Mucosa of descending colon (tissue), 3 donors: ENCODE measurements at regions not wholly inside any gene's neighbourhood (a gene's known extent, or its start where the extent isn't known, plus 50 kb on each side); places are given as distances from the start of the nearest gene placed in this dataset.
A peak's percentile ranks its signal among the peaks of the same experiment; 100 is the strongest.

Experiments used
- ATAC-seq: fragments of 200-7000 bp; cut with Tn5 transposase; one replicate; pipeline ENCODE4 v1.9.1; 2020; ENCODE audit warnings: mild to moderate bottlenecking, moderate library complexity
- DNase-seq, 3 donors: peaks; one replicate each; pipeline ENCODE4 v3.0.0-alpha.2; 2020
- H3K36me3 ChIP-seq: fragments of 200-600 bp; one replicate; pipeline ENCODE4 v1.8.0; 2021; ENCODE audit warnings: low read depth, mild to moderate bottlenecking
- H3K4me1 ChIP-seq: fragments of 200-600 bp; one replicate; pipeline ENCODE4 v1.8.0; 2021; ENCODE audit warnings: low read depth, mild to moderate bottlenecking
- H3K4me3 ChIP-seq: fragments of 200-600 bp; one replicate; pipeline ENCODE4 v1.8.0; 2021; ENCODE audit warnings: mild to moderate bottlenecking
- H3K9me3 ChIP-seq: fragments of 200-600 bp; one replicate; pipeline ENCODE4 v1.8.0; 2021; ENCODE audit warnings: mild to moderate bottlenecking
- intact Hi-C, 2 donors: fragments of 100-400 bp; cut with DNase I in 1 of 2; cut with micrococcal nuclease in 1 of 2; formaldehyde crosslinking; loops; one replicate each; pipeline versions ENCODE4 v1.11.0 to v1.11.1; 2022; cut with DNase I, micrococcal nuclease
- TF ChIP-seq, protein P1 (sequence below): fragments of 200-600 bp; IDR thresholded peaks from one replicate; pipeline ENCODE4 v1.8.0; 2022; ENCODE audit warnings: antibody characterized with exemption, mild to moderate bottlenecking
- donor health status: DM: no; HTN: no; CAD: no; lungs with moderate emphysema.
- donor health status: DM: no; HTN: no; CAD: no.
- donor health status: DM: no; HTN: yes; CAD: no.

DNA sequence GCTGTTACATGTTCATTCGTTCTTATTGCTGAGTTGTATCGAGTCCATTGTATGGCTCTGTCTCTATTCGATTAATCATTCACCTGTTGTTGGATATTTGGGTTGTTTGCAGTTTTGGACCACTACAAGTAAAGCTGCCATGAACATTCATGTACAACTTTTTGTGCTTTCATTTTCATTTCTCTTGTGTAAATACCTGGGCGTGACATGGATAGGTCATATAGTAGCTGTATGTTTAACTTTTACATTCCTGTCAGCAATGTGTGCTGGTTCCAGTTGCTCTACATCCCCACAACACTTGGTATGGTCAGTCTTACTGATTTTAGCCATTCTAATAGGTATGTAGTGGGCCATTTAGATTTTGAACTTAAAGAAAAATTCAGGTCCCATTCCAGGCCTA is 194.2 kb upstream of the PLET1 start:
- intact Hi-C loops = no loop called here
- peak; percentile 70 for ATAC-seq

DNA sequence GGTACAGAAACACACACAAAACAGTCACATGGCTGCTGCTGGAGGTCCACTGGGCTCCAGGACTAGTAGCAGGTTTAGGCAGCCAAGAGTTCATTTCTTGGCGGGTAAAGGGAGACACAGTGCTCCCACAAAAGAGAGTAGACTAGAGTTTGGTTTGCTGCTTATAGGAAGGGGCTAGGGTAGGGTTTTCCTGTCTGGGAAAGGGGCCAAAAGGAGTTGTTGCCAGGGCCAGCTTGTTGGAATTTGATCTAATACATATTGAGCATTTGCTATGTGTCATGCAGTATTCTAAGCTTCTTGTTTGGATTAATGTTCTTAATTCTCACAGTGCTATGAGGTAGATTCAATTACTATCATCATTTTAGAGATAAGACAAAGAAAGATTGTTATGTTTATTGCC is 195.1 kb upstream of the PLET1 start:
- no peaks in the 10 kb centered on the region for H3K4me1 ChIP-seq
- TF ChIP-seq, protein P1, sequence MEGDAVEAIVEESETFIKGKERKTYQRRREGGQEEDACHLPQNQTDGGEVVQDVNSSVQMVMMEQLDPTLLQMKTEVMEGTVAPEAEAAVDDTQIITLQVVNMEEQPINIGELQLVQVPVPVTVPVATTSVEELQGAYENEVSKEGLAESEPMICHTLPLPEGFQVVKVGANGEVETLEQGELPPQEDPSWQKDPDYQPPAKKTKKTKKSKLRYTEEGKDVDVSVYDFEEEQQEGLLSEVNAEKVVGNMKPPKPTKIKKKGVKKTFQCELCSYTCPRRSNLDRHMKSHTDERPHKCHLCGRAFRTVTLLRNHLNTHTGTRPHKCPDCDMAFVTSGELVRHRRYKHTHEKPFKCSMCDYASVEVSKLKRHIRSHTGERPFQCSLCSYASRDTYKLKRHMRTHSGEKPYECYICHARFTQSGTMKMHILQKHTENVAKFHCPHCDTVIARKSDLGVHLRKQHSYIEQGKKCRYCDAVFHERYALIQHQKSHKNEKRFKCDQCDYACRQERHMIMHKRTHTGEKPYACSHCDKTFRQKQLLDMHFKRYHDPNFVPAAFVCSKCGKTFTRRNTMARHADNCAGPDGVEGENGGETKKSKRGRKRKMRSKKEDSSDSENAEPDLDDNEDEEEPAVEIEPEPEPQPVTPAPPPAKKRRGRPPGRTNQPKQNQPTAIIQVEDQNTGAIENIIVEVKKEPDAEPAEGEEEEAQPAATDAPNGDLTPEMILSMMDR = no peak
- H3K4me3 ChIP-seq = no peak overlapping the region
- ATAC-seq (no peak), DNase-seq (no peak)
- no peaks in the 10 kb centered on the region for H3K36me3 ChIP-seq
- no peaks in the 10 kb centered on the region for H3K9me3 ChIP-seq
- intact Hi-C loops = no loop called here

More for the DNA sequence above, 194.2 kb upstream of the PLET1 start:
- no peaks in the 10 kb centered on the region for H3K36me3 ChIP-seq
- TF ChIP-seq, protein P1 = no peak
- no peak overlapping the region for H3K4me3 ChIP-seq
- H3K4me1 ChIP-seq = no peaks in the 10 kb centered on the region
- H3K9me3 ChIP-seq = no peaks in the 10 kb centered on the region
- DNase-seq = no peak

DNA sequence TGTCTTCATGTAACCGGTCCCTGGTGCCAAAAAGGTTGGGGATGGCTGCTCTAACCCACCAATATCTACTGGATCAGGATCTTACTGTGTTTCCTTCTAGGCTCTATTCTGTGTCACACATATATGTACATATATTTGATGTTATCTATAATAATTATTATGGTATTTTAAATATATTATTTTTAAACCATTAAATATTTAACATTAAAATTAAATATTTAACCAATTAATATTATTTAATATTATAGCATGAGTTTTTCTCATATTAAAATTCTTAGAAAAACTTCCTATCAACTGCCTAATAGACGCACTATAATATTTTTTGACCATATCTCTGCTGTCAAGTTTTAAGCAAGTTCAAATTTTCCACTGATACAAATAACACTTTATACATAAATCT is 196.9 kb upstream of the PLET1 start:
- intact Hi-C loops = no loop called here
- ATAC-seq (no peak), DNase-seq (no peak)
- Histone ChIP-seq H3K4me3 (no peak overlapping the region), H3K4me1 (no peaks in the 10 kb centered on the region), H3K36me3 (no peaks in the 10 kb centered on the region), H3K9me3 (no peaks in the 10 kb centered on the region)
- TF ChIP-seq, protein P1 = no peak

DNA sequence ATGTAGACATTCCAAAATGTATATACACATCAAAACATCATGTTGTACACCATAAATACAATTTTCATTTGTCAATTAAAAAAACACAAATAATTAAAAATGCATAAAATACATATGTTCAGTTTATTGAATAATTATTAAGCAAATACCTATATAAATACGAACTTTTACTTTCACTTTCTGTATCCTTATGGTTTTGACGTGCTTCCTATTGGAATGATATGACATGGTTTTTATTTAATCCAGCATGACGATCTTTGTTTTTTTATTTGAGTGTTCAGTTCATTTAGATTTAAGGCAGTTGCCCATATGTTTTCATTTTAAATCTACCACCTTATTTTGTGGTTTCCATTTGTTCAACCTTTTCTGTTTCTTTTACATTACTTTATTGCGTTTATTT is 198.3 kb upstream of the PLET1 start:
- H3K9me3 ChIP-seq = no peaks in the 10 kb centered on the region
- ATAC-seq = no peak
- no peak for DNase-seq
- no peak overlapping the region for H3K4me3 ChIP-seq
- intact Hi-C loops = no loop called here
- no peaks in the 10 kb centered on the region for H3K36me3 ChIP-seq
- H3K4me1 ChIP-seq = no peaks in the 10 kb centered on the region
- TF ChIP-seq, protein P1 = no peak

DNA sequence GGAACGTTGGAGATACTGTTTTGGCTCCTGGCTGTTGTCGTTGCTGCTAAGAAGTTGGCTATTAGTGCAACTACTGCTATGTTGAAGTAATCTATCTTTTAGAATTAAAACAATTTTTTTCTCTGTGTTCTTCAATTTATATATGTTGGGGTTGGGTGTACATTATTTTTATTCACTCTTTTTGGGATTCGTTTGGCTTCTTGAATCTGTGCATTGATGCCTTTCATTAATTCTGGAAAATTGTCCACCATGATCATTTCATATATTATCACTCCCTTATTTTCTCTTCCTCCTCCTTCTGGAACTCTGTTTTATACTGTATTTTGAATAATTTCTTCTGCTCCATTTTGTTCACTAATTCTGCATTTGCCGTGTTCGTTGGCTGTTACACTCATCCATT is 199.5 kb upstream of the PLET1 start:
- Histone ChIP-seq H3K36me3 (no peaks in the 10 kb centered on the region), H3K4me3 (no peak overlapping the region), H3K9me3 (no peaks in the 10 kb centered on the region), H3K4me1 (no peaks in the 10 kb centered on the region)
- TF ChIP-seq, protein P1 = no peak
- no peak for ATAC-seq
- DNase-seq = no peak
- intact Hi-C loops = no loop called here

DNA sequence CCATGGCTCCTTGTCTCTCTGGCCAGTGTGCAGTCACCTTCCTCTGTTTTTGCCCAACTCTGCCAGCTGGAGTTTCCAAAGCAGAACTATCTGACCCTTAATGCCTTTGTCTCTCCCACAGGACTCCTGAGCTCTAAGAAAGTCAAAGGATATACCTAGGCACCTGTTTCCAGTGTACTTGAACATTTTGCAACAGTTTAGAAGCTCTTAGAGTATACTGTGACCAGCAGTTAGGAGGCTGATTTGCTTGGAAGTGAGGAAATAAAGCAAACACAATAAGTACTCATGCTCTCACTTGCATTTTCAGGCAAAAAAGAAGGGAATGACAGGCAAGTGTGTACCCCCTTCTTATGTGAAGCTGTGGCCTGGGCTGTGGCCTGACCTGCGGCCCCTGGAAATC is 204.3 kb upstream of the PLET1 start:
- intact Hi-C loops = no loop called here
- no peaks in the 10 kb centered on the region for H3K4me1 ChIP-seq
- TF ChIP-seq, protein P1 = no peak
- DNase-seq (no peak), ATAC-seq (no peak)
- H3K36me3 ChIP-seq = no peaks in the 10 kb centered on the region
- no peak overlapping the region for H3K4me3 ChIP-seq
- H3K9me3 ChIP-seq = no peaks in the 10 kb centered on the region
